Heart left ventricle (tissue), 13 donors: ENCODE measurements at regions not wholly inside any gene's neighbourhood (a gene's known extent, or its start where the extent isn't known, plus 50 kb on each side); places are given as distances from the start of the nearest gene placed in this dataset.

Experiments
- CTCF ChIP-seq, 12 donors: fragments of 200-600 bp; sonication (generic) in 4 of 12; IDR thresholded peaks; one replicate each; pipeline versions ENCODE4 v1.5.0 to v1.8.0; 2018 to 2022; ENCODE audit warnings: antibody characterized with exemption in 12 of 12, mild to moderate bottlenecking in 5 of 12
- POLR2A ChIP-seq, 2 donors: fragments of 450-650 bp; IDR thresholded peaks; one replicate each; pipeline ENCODE4 v1.6.1; 2017; ENCODE audit warnings: antibody characterized with exemption in 2 of 2, mild to moderate bottlenecking in 2 of 2, moderate library complexity in 2 of 2
- donor health status: ischemic (EF 13 %, LVEDD 7.1; RV severe dilation, severe dysfunction).
- donor health status: DM: no; HTN: yes; CAD: no.
- donor health status: DM: no; HTN: no; CAD: no.
- donor health status: ischemic (EF 25% LVEDD 6.9; RV normal size, moderate dysfunction).
- donor health status: ischemic (EF 25% LVEDD 5.7; RV mildly dilated, moderate dysfunction).
- donor health status: ischemic (EF 35%, LVEDD 5.7; RV mildly dilated, moderate dysfunction).
- donor health status: nonischemic (EF 11% LVEDD 7.7; RV severe dilation, severe dysfunction).
- donor health status: DM: yes; HTN: yes; CAD: no.
- donor health status: PGD.
- donor health status: ischemic (EF 29% LVEDD 5.4; RV normal size, mild dysfunction).
- donor health status: nonischemic (EF 23%, LVEDD 6.1; RV moderate dilation, normal function).

- TF ChIP-seq CTCF (IDR thresholded peaks at IDR 0.05) (no peak), POLR2A (IDR thresholded peaks at IDR 0.05) (no peak)
Measured at GRCh38 chr4:126354784-126355183, 1040.0 kb downstream of the FAT4 start.
